HepG2 (cell line): ENCODE measurements at regions not wholly inside any gene's neighbourhood (a gene's known extent, or its start where the extent isn't known, plus 50 kb on each side); places are given as distances from the start of the nearest gene placed in this dataset.

ENCODE experiments used
- DRAP1 ChIP-seq: IDR thresholded peaks from 2 replicates; pipeline ENCODE4 v1.6.1; 2016; ENCODE audit warnings: missing genetic modification reagents, missing compliant biosample characterization
- ESRRA ChIP-seq: sonication (generic); formaldehyde crosslinking; IDR thresholded peaks from 2 replicates; pipeline ENCODE4 v1.5.1; 2020; ENCODE audit warnings: mild to moderate bottlenecking, low read depth, missing genetic modification reagents
- ETV5 ChIP-seq: IDR thresholded peaks from 2 replicates; pipeline ENCODE4 v1.6.1; 2018; ENCODE audit warnings: missing biosample characterization, missing genetic modification reagents, inconsistent platforms, borderline replicate concordance
- GFI1 ChIP-seq: sonication (generic); formaldehyde crosslinking; IDR thresholded peaks from 2 replicates; pipeline ENCODE4 v1.5.0; 2020; ENCODE audit warnings: missing genetic modification reagents, mild to moderate bottlenecking, borderline replicate concordance
- HNF4A ChIP-seq: sonication (generic); formaldehyde crosslinking; IDR thresholded peaks from 2 replicates; pipeline ENCODE4 v1.4.0; 2020; ENCODE audit warnings: missing genetic modification reagents
- HOXA3 ChIP-seq: sonication (generic); formaldehyde crosslinking; IDR thresholded peaks from 2 replicates; pipeline ENCODE4 v1.5.0; 2020; ENCODE audit warnings: missing genetic modification reagents
- MEF2D ChIP-seq: sonication (generic); formaldehyde crosslinking; IDR thresholded peaks from 2 replicates; pipeline ENCODE4 v1.5.1; 2020; ENCODE audit warnings: mild to moderate bottlenecking, missing genetic modification reagents
- NR2F6 ChIP-seq, 2 experiments: IDR thresholded peaks; 2 replicates each; pipeline ENCODE4 v1.6.1; 2016; ENCODE audit warnings: antibody characterized with exemption in 1 of 2, mild to moderate bottlenecking in 1 of 2
- PATZ1 ChIP-seq: sonication (generic); formaldehyde crosslinking; IDR thresholded peaks from 2 replicates; pipeline ENCODE4 v1.4.0; 2020; ENCODE audit warnings: missing genetic modification reagents
- PPARG ChIP-seq: conservative IDR thresholded peaks from 2 replicates; pipeline ENCODE4 v1.6.1; 2016; ENCODE audit warnings: missing biosample characterization, missing genetic modification reagents
- TAF15 ChIP-seq: fragments of 200-400 bp; formaldehyde crosslinking; IDR thresholded peaks from one replicate; pipeline ENCODE4 v1.6.1; 2018; ENCODE audit warnings: mild to moderate bottlenecking, low read depth, low read length; ENCODE audit not compliant: poor library complexity, severe bottlenecking
- TARDBP ChIP-seq: sonication (generic); formaldehyde crosslinking; IDR thresholded peaks from 2 replicates; pipeline ENCODE4 v1.8.0; 2022; ENCODE audit warnings: mild to moderate bottlenecking, missing genetic modification reagents
- ZBTB21 ChIP-seq: sonication (generic); formaldehyde crosslinking; IDR thresholded peaks from 2 replicates; pipeline ENCODE4 v1.4.0; 2020; ENCODE audit warnings: missing genetic modification reagents
- TF ChIP-seq, protein P1 (sequence below): sonication (generic); formaldehyde crosslinking; IDR thresholded peaks from 2 replicates; pipeline ENCODE4 v1.5.1; 2020; ENCODE audit warnings: mild to moderate bottlenecking, missing genetic modification reagents, borderline replicate concordance
- TF ChIP-seq, protein P2 (sequence below): sonication (generic); formaldehyde crosslinking; conservative IDR thresholded peaks from 2 replicates; pipeline ENCODE4 v1.4.0; 2020; ENCODE audit warnings: mild to moderate bottlenecking, missing genetic modification reagents, moderate library complexity

DNA sequence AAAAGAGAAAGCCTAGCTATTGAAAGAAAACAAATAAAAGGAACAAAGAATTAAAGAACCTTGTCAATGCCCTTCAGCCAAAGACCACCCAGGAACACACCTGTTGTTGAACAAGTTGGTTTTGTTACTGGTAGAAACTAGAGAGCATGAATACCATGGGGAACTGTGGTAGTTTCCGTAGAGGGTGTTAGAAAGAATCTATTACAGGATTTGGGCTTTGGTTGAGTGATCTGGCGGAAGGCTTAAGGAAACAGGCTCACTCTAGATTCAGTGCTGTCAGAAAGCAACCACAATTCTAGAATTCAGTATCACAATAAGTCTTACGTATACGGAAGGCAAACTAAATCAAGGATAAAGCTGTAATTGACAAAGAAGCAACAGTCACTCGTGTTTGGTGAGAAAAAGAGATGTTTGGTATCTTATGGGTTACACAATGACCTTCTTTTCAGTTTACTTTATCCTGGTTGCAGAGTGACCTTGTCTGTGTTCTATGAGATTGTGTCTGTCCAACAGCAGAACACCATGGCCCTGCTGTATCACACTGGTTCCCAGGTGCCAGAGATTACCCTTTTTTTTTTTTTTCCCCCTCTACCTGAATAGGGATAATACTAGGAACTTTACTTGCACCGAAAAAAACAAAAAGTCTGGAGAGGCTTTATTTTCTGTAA is 265.9 kb downstream of the SHQ1 start (continued):
- TF ChIP-seq, protein P1, sequence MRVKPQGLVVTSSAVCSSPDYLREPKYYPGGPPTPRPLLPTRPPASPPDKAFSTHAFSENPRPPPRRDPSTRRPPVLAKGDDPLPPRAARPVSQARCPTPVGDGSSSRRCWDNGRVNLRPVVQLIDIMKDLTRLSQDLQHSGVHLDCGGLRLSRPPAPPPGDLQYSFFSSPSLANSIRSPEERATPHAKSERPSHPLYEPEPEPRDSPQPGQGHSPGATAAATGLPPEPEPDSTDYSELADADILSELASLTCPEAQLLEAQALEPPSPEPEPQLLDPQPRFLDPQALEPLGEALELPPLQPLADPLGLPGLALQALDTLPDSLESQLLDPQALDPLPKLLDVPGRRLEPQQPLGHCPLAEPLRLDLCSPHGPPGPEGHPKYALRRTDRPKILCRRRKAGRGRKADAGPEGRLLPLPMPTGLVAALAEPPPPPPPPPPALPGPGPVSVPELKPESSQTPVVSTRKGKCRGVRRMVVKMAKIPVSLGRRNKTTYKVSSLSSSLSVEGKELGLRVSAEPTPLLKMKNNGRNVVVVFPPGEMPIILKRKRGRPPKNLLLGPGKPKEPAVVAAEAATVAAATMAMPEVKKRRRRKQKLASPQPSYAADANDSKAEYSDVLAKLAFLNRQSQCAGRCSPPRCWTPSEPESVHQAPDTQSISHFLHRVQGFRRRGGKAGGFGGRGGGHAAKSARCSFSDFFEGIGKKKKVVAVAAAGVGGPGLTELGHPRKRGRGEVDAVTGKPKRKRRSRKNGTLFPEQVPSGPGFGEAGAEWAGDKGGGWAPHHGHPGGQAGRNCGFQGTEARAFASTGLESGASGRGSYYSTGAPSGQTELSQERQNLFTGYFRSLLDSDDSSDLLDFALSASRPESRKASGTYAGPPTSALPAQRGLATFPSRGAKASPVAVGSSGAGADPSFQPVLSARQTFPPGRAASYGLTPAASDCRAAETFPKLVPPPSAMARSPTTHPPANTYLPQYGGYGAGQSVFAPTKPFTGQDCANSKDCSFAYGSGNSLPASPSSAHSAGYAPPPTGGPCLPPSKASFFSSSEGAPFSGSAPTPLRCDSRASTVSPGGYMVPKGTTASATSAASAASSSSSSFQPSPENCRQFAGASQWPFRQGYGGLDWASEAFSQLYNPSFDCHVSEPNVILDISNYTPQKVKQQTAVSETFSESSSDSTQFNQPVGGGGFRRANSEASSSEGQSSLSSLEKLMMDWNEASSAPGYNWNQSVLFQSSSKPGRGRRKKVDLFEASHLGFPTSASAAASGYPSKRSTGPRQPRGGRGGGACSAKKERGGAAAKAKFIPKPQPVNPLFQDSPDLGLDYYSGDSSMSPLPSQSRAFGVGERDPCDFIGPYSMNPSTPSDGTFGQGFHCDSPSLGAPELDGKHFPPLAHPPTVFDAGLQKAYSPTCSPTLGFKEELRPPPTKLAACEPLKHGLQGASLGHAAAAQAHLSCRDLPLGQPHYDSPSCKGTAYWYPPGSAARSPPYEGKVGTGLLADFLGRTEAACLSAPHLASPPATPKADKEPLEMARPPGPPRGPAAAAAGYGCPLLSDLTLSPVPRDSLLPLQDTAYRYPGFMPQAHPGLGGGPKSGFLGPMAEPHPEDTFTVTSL (CRISPR knock-in tag), result peak; percentile 66; the same call in 1 of the 2 replicates
- peak; percentile 79 for TF ChIP-seq NR2F6 (IDR thresholded peaks at IDR 0.05)
- TF ChIP-seq NR2F6 (CRISPR knock-in tag; IDR thresholded peaks at IDR 0.05), result peak; percentile 86
- peak; percentile 46; the same call in 1 of the 2 replicates for TF ChIP-seq PATZ1 (CRISPR knock-in tag)
- peak; percentile 18; the same call in 1 of the 2 replicates for TF ChIP-seq ETV5 (CRISPR knock-in tag)
- TF ChIP-seq ZBTB21 (CRISPR knock-in tag), result no peak
- TF ChIP-seq DRAP1 (CRISPR knock-in tag), result peak; percentile 42; the same call in 1 of the 2 replicates
- no peak for TF ChIP-seq TAF15
- TF ChIP-seq, protein P2, sequence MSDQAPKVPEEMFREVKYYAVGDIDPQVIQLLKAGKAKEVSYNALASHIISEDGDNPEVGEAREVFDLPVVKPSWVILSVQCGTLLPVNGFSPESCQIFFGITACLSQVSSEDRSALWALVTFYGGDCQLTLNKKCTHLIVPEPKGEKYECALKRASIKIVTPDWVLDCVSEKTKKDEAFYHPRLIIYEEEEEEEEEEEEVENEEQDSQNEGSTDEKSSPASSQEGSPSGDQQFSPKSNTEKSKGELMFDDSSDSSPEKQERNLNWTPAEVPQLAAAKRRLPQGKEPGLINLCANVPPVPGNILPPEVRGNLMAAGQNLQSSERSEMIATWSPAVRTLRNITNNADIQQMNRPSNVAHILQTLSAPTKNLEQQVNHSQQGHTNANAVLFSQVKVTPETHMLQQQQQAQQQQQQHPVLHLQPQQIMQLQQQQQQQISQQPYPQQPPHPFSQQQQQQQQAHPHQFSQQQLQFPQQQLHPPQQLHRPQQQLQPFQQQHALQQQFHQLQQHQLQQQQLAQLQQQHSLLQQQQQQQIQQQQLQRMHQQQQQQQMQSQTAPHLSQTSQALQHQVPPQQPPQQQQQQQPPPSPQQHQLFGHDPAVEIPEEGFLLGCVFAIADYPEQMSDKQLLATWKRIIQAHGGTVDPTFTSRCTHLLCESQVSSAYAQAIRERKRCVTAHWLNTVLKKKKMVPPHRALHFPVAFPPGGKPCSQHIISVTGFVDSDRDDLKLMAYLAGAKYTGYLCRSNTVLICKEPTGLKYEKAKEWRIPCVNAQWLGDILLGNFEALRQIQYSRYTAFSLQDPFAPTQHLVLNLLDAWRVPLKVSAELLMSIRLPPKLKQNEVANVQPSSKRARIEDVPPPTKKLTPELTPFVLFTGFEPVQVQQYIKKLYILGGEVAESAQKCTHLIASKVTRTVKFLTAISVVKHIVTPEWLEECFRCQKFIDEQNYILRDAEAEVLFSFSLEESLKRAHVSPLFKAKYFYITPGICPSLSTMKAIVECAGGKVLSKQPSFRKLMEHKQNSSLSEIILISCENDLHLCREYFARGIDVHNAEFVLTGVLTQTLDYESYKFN (CRISPR knock-in tag), result peak; percentile 87
- peak; percentile 80 for TF ChIP-seq GFI1 (CRISPR knock-in tag)
- TF ChIP-seq PPARG (CRISPR knock-in tag), result peak; percentile 71
- peak; percentile 38; the same call in 1 of the 2 replicates for TF ChIP-seq HOXA3 (CRISPR knock-in tag)
- peak; percentile 67; the same call in 1 of the 2 replicates for TF ChIP-seq MEF2D (CRISPR knock-in tag)
- peak; percentile 64 for TF ChIP-seq HNF4A
- TF ChIP-seq TARDBP (CRISPR knock-in tag), result peak; percentile 63; the same call in 1 of the 2 replicates
- peak; percentile 81 for TF ChIP-seq ESRRA (CRISPR knock-in tag)
